ENCODE measurements at regions not wholly inside any gene's neighbourhood (a gene's known extent, or its start where the extent isn't known, plus 50 kb on each side); places are given as distances from the start of the nearest gene placed in this dataset.

GRCh38 chr22:25478111-25478510 lies 86.4 kb upstream of the GRK3 start:
- no peak for TF ChIP-seq HNF4G (IDR thresholded peaks at IDR 0.05; ENCODE audit: borderline replicate concordance, low read depth, low read length)
- TF ChIP-seq HNF4G (CRISPR knock-in tag; IDR thresholded peaks at IDR 0.05; ENCODE audit: borderline replicate concordance, low read depth), result no peak
- TF ChIP-seq CTCF (CRISPR knock-in tag; IDR thresholded peaks at IDR 0.05), result no peak
- TF ChIP-seq EZH2 (conservative IDR thresholded peaks at IDR 0.05; ENCODE audit: low read depth, low read length), result no peak
- no peak for TF ChIP-seq ZBTB2 (CRISPR knock-in tag; IDR thresholded peaks at IDR 0.05; ENCODE audit: low read depth)
- no peak for TF ChIP-seq SP2 (CRISPR knock-in tag; IDR thresholded peaks at IDR 0.05)
- no peak for TF ChIP-seq HMG20A (CRISPR knock-in tag; IDR thresholded peaks at IDR 0.05; ENCODE audit: borderline replicate concordance)
- TF ChIP-seq TCF7L2 (IDR thresholded peaks at IDR 0.05; ENCODE audit: low read depth, low read length), result no peak
- no peak for TF ChIP-seq NR2F1 (CRISPR knock-in tag; IDR thresholded peaks at IDR 0.05)
- TF ChIP-seq ZNF850 (CRISPR knock-in tag; conservative IDR thresholded peaks at IDR 0.05), result no peak
- TF ChIP-seq MXD1 (CRISPR knock-in tag; IDR thresholded peaks at IDR 0.05), result no peak

Data from HepG2 (cell line).